ENCODE measurements at regions not wholly inside any gene's neighbourhood (a gene's known extent, or its start where the extent isn't known, plus 50 kb on each side); places are given as distances from the start of the nearest gene placed in this dataset.

DNA sequence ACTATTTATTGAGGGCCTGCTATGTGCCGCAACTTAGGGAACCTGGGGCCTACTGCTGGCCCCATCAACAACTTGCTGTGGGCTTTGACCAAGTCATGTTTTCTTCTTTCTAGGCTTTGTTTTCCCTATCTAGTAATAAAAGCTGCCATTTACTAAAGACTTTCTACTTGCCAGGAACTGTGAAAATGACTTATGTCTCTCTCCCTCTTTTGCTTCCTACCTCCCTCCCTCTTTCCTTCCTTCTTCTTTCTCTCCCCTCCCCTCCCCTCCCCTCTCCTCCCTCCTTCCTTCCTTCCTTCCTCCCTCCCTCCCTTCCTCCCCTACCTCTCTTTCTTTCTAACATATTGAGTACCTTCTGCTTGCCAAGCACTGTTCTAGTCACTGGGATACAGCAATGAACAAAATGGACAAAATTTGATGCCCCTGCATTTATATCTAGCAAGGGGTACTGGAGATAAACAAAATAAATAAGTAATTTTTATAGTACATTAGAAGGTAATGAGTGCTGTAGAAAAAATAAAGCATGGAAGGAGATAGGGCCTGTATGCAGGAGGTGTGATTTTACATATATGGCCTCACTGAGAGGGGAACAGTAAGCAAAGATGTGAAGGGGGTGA lies 170.3 kb upstream of the USP24 start:
- TF ChIP-seq, protein P1, sequence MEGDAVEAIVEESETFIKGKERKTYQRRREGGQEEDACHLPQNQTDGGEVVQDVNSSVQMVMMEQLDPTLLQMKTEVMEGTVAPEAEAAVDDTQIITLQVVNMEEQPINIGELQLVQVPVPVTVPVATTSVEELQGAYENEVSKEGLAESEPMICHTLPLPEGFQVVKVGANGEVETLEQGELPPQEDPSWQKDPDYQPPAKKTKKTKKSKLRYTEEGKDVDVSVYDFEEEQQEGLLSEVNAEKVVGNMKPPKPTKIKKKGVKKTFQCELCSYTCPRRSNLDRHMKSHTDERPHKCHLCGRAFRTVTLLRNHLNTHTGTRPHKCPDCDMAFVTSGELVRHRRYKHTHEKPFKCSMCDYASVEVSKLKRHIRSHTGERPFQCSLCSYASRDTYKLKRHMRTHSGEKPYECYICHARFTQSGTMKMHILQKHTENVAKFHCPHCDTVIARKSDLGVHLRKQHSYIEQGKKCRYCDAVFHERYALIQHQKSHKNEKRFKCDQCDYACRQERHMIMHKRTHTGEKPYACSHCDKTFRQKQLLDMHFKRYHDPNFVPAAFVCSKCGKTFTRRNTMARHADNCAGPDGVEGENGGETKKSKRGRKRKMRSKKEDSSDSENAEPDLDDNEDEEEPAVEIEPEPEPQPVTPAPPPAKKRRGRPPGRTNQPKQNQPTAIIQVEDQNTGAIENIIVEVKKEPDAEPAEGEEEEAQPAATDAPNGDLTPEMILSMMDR (IDR thresholded peaks at IDR 0.05; ENCODE audit: control extremely low read depth in 1 of 3, insufficient read depth in 1 of 3, low read depth in 1 of 3, low read length in 3 of 3) = no peak
- TF ChIP-seq TBP (IDR thresholded peaks at IDR 0.05; ENCODE audit: low read depth, low read length) (no peak), RFX5 (IDR thresholded peaks at IDR 0.05; ENCODE audit: borderline replicate concordance, low read depth, low read length) (no peak), POLR2A (IDR thresholded peaks at IDR 0.05; ENCODE audit: control extremely low read depth in 1 of 2, low read depth in 2 of 2, low read length in 2 of 2) (no peak), RAD21 (IDR thresholded peaks at IDR 0.05 in 1 of 2, conservative IDR thresholded peaks at IDR 0.05 in 1 of 2; ENCODE audit: low read depth in 2 of 2, low read length in 2 of 2) (no peak), EZH2 (IDR thresholded peaks at IDR 0.05; ENCODE audit: low read depth, low read length, severe bottlenecking) (no peak), SIN3A (conservative IDR thresholded peaks at IDR 0.05 in 1 of 2, IDR thresholded peaks at IDR 0.05 in 1 of 2; ENCODE audit: low read depth in 1 of 2, low read length in 2 of 2) (no peak), YY1 (IDR thresholded peaks at IDR 0.05; ENCODE audit: low read depth, low read length) (no peak), SP4 (IDR thresholded peaks at IDR 0.05; ENCODE audit: low read length) (no peak)
- TF ChIP-seq, protein P2, sequence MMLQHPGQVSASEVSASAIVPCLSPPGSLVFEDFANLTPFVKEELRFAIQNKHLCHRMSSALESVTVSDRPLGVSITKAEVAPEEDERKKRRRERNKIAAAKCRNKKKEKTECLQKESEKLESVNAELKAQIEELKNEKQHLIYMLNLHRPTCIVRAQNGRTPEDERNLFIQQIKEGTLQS (IDR thresholded peaks at IDR 0.05; ENCODE audit: insufficient read depth, low read depth, low read length) = no peak
